ENCODE measurements at regions not wholly inside any gene's neighbourhood (a gene's known extent, or its start where the extent isn't known, plus 50 kb on each side); places are given as distances from the start of the nearest gene placed in this dataset.

DNA sequence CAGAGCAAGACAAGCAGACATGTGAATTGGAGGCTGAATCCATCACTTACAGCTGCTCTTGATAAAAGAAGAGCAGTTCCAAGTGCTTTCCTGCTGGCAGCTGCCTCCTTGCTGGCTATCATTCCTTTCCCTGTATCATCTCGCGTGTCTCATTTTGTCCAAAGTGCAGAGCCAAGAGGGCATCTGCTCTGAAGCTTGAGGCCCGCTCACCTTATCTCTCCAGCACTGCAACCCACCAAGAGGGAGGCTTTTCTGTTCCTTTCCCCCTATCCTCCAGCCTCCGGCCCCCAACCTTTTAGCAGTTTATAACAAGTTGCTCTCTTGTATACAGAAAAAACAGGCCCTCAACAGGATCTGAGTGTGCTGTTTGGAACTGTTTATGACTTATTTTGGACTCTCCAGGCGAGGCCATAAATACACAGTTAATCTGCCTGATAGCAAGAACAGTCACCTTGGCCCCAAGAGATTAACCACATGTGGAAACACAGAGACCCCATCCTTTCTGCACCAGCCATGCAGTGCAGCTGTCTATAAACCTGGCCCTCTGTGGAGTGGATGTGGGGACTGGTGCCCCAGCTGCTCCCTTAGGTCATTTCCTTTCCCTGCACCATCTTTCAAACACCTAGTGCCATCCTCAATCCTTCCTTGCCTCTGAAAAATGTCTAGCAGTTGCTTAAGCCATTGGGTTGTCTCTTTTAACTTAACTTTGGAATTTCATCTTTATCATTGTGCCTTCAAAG is 172.5 kb upstream of the FERMT1 start:
- TF ChIP-seq NRF1 (IDR thresholded peaks at IDR 0.05; ENCODE audit: low read depth, low read length) (no peak), EZH2 (IDR thresholded peaks at IDR 0.05; ENCODE audit: low read depth, low read length, severe bottlenecking) (no peak), GABPA (IDR thresholded peaks at IDR 0.05; ENCODE audit: borderline replicate concordance, insufficient read depth, low read length) (no peak)
- TF ChIP-seq, protein P1, sequence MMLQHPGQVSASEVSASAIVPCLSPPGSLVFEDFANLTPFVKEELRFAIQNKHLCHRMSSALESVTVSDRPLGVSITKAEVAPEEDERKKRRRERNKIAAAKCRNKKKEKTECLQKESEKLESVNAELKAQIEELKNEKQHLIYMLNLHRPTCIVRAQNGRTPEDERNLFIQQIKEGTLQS (IDR thresholded peaks at IDR 0.05; ENCODE audit: insufficient read depth, low read depth, low read length): no peak
- TF ChIP-seq, protein P2, sequence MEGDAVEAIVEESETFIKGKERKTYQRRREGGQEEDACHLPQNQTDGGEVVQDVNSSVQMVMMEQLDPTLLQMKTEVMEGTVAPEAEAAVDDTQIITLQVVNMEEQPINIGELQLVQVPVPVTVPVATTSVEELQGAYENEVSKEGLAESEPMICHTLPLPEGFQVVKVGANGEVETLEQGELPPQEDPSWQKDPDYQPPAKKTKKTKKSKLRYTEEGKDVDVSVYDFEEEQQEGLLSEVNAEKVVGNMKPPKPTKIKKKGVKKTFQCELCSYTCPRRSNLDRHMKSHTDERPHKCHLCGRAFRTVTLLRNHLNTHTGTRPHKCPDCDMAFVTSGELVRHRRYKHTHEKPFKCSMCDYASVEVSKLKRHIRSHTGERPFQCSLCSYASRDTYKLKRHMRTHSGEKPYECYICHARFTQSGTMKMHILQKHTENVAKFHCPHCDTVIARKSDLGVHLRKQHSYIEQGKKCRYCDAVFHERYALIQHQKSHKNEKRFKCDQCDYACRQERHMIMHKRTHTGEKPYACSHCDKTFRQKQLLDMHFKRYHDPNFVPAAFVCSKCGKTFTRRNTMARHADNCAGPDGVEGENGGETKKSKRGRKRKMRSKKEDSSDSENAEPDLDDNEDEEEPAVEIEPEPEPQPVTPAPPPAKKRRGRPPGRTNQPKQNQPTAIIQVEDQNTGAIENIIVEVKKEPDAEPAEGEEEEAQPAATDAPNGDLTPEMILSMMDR (IDR thresholded peaks at IDR 0.05; ENCODE audit: control extremely low read depth in 1 of 3, insufficient read depth in 1 of 3, low read depth in 1 of 3, low read length in 3 of 3): no peak
